Epithelial cell of proximal tubule (primary cell): ENCODE measurements at regions not wholly inside any gene's neighbourhood (a gene's known extent, or its start where the extent isn't known, plus 50 kb on each side); places are given as distances from the start of the nearest gene placed in this dataset.

Experiments used
- DNase-seq: peaks from one replicate; pipeline ENCODE4 v3.0.0-alpha.2; 2011; ENCODE audit warnings: low read depth
- H3K4me3 ChIP-seq: 2 replicates; pipeline ENCODE4 v1.5.1; 2011; ENCODE audit warnings: low read depth, mild to moderate bottlenecking, low read length
- TF ChIP-seq, protein P1 (sequence below): conservative IDR thresholded peaks from 2 replicates; pipeline ENCODE4 v1.5.1; 2012; ENCODE audit warnings: low read depth, mild to moderate bottlenecking, low read length

DNA sequence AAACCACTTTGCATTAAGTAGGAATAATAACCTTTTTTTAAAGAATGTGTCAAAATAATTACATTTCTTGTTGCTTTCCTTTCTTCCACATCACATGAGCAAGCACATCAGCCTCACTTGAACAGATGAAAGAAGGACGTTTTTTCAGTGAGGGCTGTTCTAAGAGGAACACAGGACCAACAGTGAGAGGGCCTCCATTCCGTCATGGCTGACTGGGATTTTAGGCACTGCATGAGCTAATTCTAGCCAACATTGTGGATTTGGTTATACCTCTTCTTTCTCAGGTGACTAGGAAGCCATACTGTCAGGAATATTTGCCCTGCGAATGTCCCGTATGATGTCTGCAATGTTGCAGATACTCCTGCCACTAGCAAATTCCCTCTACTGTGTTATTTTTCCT, 87.6 kb downstream of the LINC00237 start:
- DNase-seq, result no peak
- no peak overlapping the region for H3K4me3 ChIP-seq
- TF ChIP-seq, protein P1, sequence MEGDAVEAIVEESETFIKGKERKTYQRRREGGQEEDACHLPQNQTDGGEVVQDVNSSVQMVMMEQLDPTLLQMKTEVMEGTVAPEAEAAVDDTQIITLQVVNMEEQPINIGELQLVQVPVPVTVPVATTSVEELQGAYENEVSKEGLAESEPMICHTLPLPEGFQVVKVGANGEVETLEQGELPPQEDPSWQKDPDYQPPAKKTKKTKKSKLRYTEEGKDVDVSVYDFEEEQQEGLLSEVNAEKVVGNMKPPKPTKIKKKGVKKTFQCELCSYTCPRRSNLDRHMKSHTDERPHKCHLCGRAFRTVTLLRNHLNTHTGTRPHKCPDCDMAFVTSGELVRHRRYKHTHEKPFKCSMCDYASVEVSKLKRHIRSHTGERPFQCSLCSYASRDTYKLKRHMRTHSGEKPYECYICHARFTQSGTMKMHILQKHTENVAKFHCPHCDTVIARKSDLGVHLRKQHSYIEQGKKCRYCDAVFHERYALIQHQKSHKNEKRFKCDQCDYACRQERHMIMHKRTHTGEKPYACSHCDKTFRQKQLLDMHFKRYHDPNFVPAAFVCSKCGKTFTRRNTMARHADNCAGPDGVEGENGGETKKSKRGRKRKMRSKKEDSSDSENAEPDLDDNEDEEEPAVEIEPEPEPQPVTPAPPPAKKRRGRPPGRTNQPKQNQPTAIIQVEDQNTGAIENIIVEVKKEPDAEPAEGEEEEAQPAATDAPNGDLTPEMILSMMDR, result no peak

GRCh38 chr20:21017528-21018085, 88.6 kb downstream of the LINC00237 start:
- DNase-seq, result no peak
- TF ChIP-seq, protein P1, result no peak
- H3K4me3 ChIP-seq, result no peak overlapping the region

DNA sequence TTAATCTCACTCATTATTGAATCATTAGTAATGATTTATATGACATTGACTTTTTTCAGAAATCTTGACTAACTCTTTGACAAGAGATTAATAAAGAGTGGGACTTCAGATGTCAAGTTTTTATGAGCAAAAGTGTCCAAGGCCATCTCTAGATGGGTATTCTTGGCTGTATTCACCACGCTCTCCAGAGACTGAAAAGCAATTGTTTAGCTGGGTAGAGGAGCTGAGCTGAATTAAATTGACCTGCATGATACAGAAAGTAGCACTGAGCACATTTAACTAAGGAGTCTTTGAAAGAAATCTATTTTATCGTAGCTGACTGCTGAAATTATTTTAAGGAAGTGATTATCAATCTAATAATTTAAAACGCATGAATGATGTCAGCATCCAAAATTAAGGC, 89.4 kb downstream of the LINC00237 start:
- TF ChIP-seq, protein P1, result no peak
- no peak overlapping the region for H3K4me3 ChIP-seq
- no peak for DNase-seq

DNA sequence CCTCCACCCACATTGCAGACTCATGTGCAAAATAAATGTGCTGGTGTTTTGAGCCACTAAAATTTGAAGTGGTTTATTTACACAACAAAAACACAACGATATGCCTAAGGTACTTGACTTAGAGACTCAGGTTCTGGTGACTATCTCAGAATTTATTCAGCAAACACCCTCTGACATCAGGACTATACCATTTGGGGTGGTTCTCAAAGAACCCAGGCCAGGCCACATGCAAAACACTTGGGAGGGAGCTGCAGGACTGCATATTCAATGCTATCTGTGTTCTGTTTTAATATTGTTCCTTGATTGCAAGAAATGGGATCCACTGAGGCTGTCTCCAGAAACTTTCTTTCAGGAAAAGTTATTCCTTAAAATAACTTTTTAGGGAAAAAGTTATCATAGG, 91.6 kb downstream of the LINC00237 start:
- DNase-seq, result no peak
- no peak overlapping the region for H3K4me3 ChIP-seq
- TF ChIP-seq, protein P1, result no peak

DNA sequence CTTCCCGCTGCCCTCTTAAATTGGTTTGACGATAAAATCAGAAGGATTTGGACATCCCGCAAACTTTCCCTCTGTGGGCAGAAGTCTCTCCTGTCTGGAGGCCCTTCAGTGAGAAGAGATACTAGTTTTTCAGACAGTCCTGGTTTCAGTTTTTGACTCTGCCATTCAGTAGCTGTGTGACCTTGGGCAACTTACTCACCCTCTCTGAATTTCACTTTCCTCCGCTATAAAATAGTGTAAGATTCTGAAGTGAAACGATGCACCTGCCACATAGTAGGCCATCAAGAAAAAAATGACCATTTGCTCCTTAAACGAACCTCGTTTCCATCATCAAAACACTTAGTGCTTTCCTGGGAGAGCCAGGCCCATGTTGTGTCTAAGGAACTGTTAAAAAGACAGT, 97.2 kb downstream of the LINC00237 start:
- TF ChIP-seq, protein P1, result no peak
- no peak overlapping the region for H3K4me3 ChIP-seq
- DNase-seq, result no peak

DNA sequence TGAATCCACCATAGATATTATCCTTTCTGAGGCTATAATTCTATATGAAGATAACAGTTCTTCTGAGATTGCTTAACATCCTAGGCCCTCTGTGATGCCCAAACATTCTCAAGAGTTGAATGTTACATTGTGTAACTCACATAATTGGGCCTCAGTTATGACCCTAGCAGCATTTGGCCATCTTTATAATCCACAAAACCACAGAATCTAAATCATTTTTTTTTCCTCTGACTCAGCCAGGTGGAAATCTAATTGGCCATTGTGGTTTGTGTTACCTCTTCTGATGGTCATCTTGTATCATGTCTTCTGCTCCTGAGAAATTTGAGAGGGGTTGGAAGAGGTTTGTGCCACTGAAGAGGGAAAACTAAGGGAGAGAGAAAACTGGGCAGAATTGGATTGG, 99.5 kb downstream of the LINC00237 start:
- H3K4me3 ChIP-seq, result no peak overlapping the region
- no peak for DNase-seq
- TF ChIP-seq, protein P1, result no peak

DNA sequence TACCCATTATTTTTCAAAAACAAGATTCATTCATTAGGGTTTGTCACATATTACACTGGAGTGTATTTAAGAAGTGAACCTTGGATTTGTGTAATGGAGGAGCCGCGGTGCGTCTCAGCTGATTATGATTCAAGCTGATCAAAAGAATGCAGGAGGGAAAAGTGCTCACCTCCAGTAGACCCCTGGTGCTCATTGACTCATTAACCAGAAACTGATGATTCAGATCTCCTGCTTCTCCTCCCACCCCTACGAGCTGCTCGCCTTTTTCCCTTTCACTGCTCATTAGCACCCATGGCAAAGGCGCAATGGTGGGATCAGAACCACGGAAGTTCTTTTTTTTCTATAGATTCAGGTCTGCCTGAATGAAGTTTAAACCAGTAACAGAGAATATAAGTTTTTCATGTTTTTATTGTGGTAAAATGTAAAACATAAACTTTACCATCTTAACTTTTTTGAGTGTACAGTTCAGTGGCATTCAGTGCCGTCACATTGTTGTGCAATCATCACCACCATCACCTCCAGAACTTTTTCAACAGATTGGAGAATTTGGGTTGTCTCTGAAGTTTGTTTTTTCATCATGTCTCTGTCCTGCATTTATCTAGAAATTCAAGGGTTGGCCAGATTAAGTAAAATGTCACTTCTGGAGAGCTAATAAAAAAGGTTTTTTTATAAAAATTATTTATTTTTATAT, 101.6 kb downstream of the LINC00237 start:
- H3K4me3 ChIP-seq, result no peak overlapping the region
- TF ChIP-seq, protein P1, result no peak
- DNase-seq, result peak; percentile 60
